Activated T-cell treated with anti-CD3 and anti-CD28 coated beads, Interleukin-2, amount 50 U/mL, for 24 hours (primary cell): ENCODE measurements at regions not wholly inside any gene's neighbourhood (a gene's known extent, or its start where the extent isn't known, plus 50 kb on each side); places are given as distances from the start of the nearest gene placed in this dataset.
A peak's percentile ranks its signal among the peaks of the same experiment; 100 is the strongest.

Experiments used
- DNase-seq: peaks from one replicate; pipeline ENCODE4 v3.0.0-alpha.2; 2020
- H3K27ac Mint-ChIP-seq: 2 replicates; pipeline ENCODE4 v1.8.0; 2020; ENCODE audit warnings: mild to moderate bottlenecking, mixed read lengths
- H3K27me3 Mint-ChIP-seq: 2 replicates; pipeline ENCODE4 v1.8.0; 2020; ENCODE audit warnings: mixed read lengths
- H3K36me3 Mint-ChIP-seq: 2 replicates; pipeline ENCODE4 v1.8.0; 2020; ENCODE audit warnings: low read depth, mixed read lengths
- H3K4me1 Mint-ChIP-seq: 2 replicates; pipeline ENCODE4 v1.8.0; 2020; ENCODE audit warnings: low read depth, mixed read lengths
- H3K4me3 Mint-ChIP-seq: 2 replicates; pipeline ENCODE4 v1.8.0; 2020; ENCODE audit warnings: mild to moderate bottlenecking, moderate library complexity, mixed read lengths
- H3K9me3 Mint-ChIP-seq: 2 replicates; pipeline ENCODE4 v1.8.0; 2020; ENCODE audit warnings: mixed read lengths

DNA sequence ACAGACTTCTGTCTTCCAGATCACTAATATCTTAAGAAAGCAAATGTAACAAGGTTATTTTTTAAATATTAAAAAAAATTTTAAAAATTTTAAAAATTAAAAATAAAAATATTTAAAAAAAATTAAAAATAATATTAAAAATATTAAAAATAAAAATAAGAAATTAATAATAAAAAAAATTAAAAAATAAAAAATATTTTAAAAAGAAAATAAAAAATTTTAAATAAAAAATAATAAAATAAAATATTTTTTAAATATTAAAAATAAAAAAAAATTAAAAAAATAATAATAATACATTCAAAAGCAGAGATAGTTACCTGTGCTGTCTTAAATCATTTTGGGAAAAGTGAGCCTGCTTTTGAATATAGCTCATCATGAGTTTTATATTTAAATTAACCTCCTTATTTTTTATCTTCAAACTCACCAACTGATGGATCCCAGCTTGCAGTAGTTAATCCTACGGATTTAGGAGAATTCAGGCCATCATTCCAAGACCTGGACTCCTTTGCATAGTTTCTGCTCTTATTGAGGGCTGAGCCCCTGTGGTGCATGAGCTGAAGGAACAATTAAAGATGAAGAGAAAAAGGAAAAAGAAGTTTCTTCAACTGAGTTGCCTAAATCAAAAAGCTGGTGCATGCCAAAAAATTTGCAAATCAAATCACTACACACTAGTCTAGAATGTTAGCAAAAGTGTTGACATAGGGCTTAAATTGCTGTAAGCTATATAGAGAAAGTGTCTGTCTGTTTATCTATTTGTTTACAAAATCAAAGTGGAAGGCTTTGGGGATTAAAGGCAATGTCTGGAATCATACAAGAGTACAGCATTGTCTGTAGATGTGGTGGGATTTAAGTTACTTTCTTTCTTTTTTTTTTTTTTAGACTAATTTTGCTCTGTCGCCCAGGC, 50.5 kb upstream of the ZNF438 start:
- Mint-ChIP-seq H3K9me3 (no peaks in the 10 kb centered on the region), H3K27me3 (no peaks in the 10 kb centered on the region), H3K27ac (no peak overlapping the region), H3K36me3 (no peaks in the 10 kb centered on the region), H3K4me1 (peaks cover 7% of the 10 kb centered on the region), H3K4me3 (no peak overlapping the region)
- no peak for DNase-seq

DNA sequence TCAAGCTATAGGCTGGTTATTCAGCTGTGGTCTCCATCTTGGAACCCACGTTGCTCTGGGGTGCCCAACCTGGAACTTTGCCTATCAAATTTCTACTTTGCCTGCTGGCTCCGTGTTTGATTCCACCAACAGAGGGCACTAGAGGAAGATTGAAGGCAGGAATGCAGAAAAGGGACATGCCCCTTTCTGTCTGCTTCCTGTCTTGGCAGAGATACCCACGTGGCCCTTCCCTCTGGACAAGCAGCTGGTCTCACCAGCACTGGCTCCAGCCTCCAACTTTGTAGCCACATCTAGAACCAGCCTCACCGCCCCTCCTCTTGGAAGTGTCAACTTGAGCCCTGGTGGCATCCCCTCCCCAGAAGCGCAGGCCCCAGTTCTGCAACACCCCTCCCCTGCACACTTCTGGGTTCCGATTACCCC, 52.1 kb upstream of the ZNF438 start:
- DNase-seq = peak; percentile 75
- Mint-ChIP-seq H3K27me3 (no peaks in the 10 kb centered on the region), H3K27ac (peak overlapping the region; percentile 66), H3K36me3 (no peaks in the 10 kb centered on the region), H3K4me3 (no peak overlapping the region), H3K9me3 (no peaks in the 10 kb centered on the region), H3K4me1 (peaks cover 7% of the 10 kb centered on the region)

DNA sequence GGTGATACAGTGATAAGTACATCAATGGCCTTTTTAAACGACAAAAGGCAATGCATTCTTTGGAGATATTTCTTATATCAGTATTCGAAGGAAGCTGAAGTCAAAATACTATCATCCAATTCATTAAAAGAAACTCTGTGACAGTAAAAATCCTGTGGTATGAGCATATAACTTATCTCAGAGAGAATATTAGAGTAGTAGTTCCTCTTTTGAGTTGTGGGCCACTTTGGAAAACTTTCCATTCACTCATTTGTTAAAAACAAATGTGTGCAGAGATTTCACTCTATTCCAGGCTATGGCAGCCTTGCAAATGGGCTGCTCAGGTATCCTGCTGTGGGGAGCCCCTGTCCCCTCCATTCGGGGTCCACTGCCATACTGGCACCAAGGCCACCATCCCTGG, 55.3 kb upstream of the ZNF438 start:
- peaks cover 11% of the 10 kb centered on the region for H3K4me1 Mint-ChIP-seq
- H3K9me3 Mint-ChIP-seq = no peaks in the 10 kb centered on the region
- H3K4me3 Mint-ChIP-seq = no peak overlapping the region
- no peak for DNase-seq
- H3K36me3 Mint-ChIP-seq = no peaks in the 10 kb centered on the region
- H3K27me3 Mint-ChIP-seq = no peaks in the 10 kb centered on the region
- H3K27ac Mint-ChIP-seq = no peak overlapping the region

DNA sequence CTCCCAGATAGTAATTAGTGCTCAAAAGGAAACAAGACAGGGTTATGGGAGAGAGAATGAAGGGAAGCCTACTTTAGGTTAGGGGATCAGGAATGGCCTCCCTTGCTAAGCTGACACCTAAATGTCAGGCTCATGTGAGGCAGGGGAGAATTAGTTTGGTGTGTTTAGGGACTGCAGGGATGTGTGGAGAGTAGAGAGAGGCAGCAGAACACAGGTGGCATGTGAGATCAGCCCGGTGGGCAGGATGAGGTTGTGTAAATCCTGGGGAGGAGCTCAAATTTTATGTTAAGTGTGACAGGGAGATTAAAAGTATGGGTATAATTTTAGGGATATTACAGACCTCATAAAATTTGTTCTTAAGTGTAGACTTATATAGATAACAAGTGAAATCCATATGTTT, 56.2 kb upstream of the ZNF438 start:
- H3K4me3 Mint-ChIP-seq = no peak overlapping the region
- no peak for DNase-seq
- no peaks in the 10 kb centered on the region for H3K9me3 Mint-ChIP-seq
- no peaks in the 10 kb centered on the region for H3K36me3 Mint-ChIP-seq
- no peak overlapping the region for H3K27ac Mint-ChIP-seq
- peaks cover 11% of the 10 kb centered on the region for H3K4me1 Mint-ChIP-seq
- no peaks in the 10 kb centered on the region for H3K27me3 Mint-ChIP-seq

DNA sequence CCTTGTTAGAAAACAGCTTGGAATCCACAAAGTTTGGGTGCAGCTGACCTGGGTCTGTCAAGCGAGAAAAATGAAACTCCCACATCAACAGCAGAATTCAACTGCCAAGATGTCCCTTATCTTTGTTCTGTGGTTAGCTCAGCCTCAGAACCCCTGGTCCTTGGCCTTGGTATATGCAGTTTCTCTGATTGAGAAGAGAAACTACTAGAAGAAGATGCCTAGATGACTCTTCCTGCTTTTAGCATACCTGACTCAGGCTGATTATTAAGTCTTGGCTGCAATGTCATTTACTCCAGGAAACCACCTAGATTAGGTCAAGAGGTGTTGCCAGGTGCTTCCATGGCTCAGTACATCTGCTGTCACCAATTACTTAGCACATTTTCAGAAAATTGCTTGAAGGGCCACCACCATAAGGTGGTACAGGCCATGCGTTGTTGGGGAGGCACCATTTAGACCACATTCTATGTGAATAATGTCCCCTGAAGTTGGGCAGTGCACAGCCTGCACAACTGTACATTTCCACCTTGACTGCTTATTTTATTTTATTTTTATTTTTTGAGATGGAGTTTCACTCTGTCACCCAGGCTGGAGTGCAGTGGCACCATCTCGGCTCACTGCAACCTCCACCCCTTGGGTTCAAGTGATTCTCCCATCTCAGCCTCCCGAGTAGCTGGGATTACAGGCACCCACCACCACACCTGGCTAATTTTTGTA, 59.4 kb upstream of the ZNF438 start:
- Mint-ChIP-seq H3K4me3 (no peak overlapping the region), H3K36me3 (no peaks in the 10 kb centered on the region)

DNA sequence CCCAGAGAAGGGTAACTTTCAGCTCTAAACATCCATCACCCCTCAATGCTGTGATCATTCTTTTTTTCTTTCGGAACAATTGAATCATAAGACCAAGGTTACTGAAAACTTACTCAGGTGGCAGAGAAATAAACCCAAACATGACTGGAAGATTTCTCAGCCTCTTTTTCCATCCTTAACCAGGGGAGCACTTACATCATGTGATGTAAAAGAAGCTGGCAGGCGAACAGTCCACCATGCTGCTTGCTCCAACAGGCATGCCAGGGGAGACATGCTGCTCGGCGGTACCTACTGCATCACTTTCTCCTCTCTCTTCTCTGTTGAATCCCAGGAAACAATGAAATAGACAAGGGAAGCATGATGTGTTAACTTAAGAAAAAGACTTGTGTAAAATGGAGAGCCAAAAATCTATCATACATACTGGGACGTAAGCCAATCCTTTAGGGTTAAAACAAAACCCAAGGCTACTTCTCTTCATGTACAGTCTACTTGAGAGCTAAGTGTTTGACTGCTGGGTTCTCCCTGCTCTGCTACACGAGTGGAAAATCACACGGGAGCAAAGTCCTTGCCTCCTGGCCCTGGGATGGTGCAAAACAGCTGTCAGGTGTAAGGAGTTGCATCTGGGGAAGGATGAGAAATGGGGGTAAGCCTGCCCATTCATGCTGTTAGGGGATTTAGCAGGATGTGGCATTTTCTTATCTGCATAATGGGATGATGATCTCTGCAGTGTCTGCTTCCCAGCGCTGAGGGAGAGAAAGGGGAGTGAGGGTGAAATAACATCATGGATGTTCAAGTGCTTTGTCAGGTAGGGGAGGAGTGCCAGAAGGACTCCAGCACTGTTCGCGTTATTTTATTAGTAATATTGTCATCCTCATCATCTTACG, 64.3 kb upstream of the ZNF438 start:
- DNase-seq = no peak
- Mint-ChIP-seq H3K4me1 (peaks cover 49% of the 10 kb centered on the region), H3K27me3 (no peaks in the 10 kb centered on the region), H3K27ac (peak overlapping the region; percentile 76), H3K9me3 (no peaks in the 10 kb centered on the region), H3K4me3 (no peak overlapping the region), H3K36me3 (no peaks in the 10 kb centered on the region)

More for the DNA sequence above, 59.4 kb upstream of the ZNF438 start:
- Mint-ChIP-seq H3K27ac (no peak overlapping the region), H3K27me3 (no peaks in the 10 kb centered on the region), H3K9me3 (no peaks in the 10 kb centered on the region), H3K4me1 (peaks cover 15% of the 10 kb centered on the region)
- no peak for DNase-seq

DNA sequence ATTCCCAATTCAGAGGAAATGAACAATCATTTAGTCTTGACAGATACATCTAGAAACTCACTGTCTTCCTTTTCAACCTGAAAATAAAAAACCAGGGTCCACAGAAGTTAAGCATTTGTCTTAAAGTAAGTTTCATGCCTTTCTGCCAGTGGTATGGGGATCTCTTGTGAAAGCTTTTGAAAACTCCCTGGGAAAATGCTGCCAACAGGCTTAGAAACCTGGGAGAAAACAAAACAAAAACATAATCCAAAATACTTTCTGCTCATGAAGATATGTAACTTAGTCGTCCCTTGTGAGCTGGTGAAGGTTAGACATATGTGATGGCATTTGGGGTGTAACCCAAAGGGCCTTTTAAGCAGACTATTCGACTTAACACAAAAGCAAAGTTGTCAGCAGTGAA, 66.4 kb upstream of the ZNF438 start:
- Mint-ChIP-seq H3K4me3 (no peak overlapping the region), H3K4me1 (peaks cover 63% of the 10 kb centered on the region), H3K27ac (no peak overlapping the region), H3K9me3 (no peaks in the 10 kb centered on the region), H3K27me3 (no peaks in the 10 kb centered on the region), H3K36me3 (no peaks in the 10 kb centered on the region)
- no peak for DNase-seq

DNA sequence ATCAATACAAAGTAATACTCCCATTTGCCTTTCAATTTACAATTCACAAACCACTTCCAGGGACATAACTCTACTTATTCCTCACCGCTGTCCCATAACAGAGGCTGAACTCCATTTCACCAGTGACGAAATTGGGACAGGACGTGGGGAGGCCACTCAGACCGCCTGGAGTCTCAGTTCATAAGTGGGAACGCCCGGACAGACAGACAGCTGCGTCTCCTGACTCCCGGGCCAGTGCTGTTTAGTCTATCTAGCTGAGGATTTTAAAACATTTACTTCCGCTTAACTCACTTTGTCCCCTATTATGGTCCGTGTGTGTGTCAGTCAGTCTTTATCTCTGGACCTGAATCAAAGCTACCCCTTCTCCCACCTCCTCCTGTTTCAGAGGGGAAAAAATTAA, 67.4 kb upstream of the ZNF438 start:
- H3K27me3 Mint-ChIP-seq = no peaks in the 10 kb centered on the region

DNA sequence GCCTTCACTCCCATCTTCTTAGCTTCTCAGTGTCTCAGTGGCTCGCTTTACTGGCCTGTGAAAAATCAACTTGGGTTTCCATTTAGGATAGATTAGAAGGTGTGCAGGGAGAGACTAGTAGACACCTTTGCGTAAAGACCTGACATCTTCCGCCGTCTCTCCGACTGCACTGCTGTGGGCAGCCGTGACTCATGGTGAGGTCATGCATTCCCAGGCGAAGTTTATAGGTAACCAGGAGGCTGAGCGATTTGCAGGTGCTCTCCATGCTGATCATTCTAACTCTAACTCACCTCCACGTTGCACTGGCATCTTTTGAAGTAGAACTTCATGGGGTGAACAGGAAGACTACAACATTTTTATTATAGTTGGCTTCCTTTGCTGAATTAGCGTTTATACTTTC, 68.0 kb upstream of the ZNF438 start:
- Mint-ChIP-seq H3K4me1 (peaks cover 71% of the 10 kb centered on the region), H3K9me3 (no peaks in the 10 kb centered on the region), H3K27me3 (no peaks in the 10 kb centered on the region), H3K27ac (peak overlapping the region; percentile 88), H3K36me3 (no peaks in the 10 kb centered on the region), H3K4me3 (no peak overlapping the region)
- peak; percentile 52 for DNase-seq

More for the DNA sequence above, 67.4 kb upstream of the ZNF438 start:
- Mint-ChIP-seq H3K36me3 (no peaks in the 10 kb centered on the region), H3K4me1 (peaks cover 65% of the 10 kb centered on the region), H3K9me3 (no peaks in the 10 kb centered on the region), H3K27ac (no peak overlapping the region), H3K4me3 (no peak overlapping the region)
- DNase-seq = no peak

DNA sequence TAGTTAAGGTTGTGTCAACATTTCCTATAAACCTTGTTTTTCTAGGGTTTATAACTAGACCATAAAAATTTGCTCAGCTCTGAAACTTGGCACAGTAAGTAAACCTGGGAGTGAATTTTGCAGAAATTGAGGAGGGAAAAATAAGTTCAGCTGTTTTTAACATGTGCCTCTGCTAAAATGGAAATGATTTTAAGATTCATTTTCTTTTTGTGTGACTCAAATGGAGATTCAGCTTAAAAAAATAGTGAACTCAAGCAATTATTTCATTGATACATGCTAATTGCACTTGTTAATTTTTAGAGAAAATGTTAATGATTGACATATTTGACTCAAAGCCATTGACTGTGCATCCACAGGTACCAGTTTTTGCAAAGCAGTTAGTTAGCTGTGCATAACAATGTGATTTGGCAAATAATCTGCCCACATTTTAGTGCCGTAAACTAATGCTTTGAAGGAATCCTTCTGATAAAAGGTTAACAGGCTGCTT, 68.5 kb upstream of the ZNF438 start:
- Mint-ChIP-seq H3K27me3 (no peaks in the 10 kb centered on the region), H3K27ac (peak overlapping the region; percentile 89), H3K4me1 (peaks cover 71% of the 10 kb centered on the region), H3K36me3 (no peaks in the 10 kb centered on the region), H3K9me3 (no peaks in the 10 kb centered on the region), H3K4me3 (peak overlapping the region; percentile 33)
- no peak for DNase-seq

DNA sequence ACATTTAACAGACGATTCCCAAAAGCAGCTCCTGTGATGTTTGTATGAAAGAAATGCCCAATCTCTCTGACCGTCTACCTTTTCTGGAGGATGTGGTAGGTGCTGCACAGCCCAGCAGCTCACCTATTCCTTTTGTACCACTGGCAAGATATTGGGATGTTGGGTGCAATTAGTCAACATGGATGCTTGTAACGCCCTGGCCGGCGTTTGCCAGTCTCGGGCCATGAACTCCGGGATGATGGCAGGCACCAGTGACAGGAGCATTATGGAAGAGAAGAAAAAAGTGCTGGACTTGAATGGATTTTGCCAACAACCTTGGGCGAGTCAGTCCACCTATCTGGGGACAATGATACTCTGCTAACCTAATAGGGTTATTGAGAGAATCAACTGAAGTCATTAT, 69.0 kb upstream of the ZNF438 start:
- no peak for DNase-seq
- H3K27me3 Mint-ChIP-seq = no peaks in the 10 kb centered on the region
- H3K36me3 Mint-ChIP-seq = no peaks in the 10 kb centered on the region
- H3K9me3 Mint-ChIP-seq = no peaks in the 10 kb centered on the region
- peak overlapping the region; percentile 53 for H3K4me3 Mint-ChIP-seq
- H3K27ac Mint-ChIP-seq = peak overlapping the region; percentile 89
- H3K4me1 Mint-ChIP-seq = peaks cover 68% of the 10 kb centered on the region

DNA sequence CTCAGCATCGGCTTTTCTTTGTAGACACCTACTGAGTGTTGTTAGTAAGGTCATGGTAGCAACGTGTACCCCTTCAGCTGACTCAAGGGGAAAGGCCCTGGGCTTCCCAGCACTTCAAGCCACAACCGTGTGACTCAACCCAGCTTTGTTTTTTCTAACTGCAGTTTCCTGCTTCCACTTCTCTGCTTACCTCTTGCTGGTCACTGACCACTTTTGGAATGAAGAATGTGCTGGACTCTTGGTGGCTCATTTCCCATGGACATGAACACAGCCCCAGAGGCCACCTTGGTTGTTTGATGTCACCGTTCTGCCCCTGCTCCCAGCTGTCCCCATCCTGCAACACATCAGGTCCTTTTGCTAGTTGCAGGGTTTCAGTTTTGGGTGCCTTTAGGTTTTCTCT, 69.5 kb upstream of the ZNF438 start:
- peak; percentile 72 for DNase-seq
- H3K4me1 Mint-ChIP-seq = peaks cover 64% of the 10 kb centered on the region
- peak overlapping the region; percentile 89 for H3K27ac Mint-ChIP-seq
- H3K9me3 Mint-ChIP-seq = no peaks in the 10 kb centered on the region
- peak overlapping the region; percentile 53 for H3K4me3 Mint-ChIP-seq
- no peaks in the 10 kb centered on the region for H3K27me3 Mint-ChIP-seq
- H3K36me3 Mint-ChIP-seq = no peaks in the 10 kb centered on the region

DNA sequence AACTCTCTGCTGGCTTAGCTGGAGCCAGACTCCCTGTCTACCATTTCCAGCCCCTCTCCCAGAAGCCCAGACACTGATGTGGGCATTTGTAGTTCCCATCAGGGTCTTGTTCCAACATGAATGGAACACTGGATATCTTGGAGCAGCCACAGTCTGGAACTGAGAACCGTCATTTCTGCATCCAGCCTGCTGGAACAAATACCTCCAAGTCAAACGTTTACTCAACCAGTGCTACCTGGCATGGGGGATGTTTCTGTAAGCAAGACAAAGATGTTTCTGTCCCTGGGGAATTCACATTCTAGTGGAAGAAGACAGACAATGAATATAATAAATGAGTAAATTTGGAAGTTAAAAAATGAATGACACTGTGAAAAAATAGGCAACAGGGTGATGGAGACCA, 70.8 kb upstream of the ZNF438 start:
- peak overlapping the region; percentile 41 for H3K27ac Mint-ChIP-seq
- H3K4me1 Mint-ChIP-seq = peaks cover 56% of the 10 kb centered on the region
- no peaks in the 10 kb centered on the region for H3K36me3 Mint-ChIP-seq
- DNase-seq = no peak
- H3K27me3 Mint-ChIP-seq = no peaks in the 10 kb centered on the region
- no peak overlapping the region for H3K4me3 Mint-ChIP-seq
- no peaks in the 10 kb centered on the region for H3K9me3 Mint-ChIP-seq

DNA sequence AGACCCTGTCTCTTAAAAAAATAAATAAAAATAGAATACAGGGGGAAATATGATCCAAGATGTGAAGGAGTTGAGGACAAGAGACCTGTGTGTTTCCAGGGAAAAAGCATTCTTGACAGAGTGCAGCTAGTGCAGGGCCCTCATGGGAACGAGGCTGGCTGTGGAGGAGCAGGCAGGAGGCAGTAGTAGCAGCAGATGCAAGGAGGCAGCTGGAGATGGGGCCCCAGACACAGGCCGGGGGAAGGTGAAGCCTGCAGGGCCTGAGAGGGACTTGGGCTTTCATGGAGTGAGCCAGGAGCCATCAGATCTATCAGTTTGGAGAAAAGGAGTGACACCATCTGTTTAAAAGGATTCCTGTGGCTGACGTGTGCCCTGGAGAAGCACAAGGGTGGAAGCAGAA, 71.4 kb upstream of the ZNF438 start:
- H3K36me3 Mint-ChIP-seq = no peaks in the 10 kb centered on the region
- H3K4me1 Mint-ChIP-seq = peaks cover 55% of the 10 kb centered on the region
- H3K4me3 Mint-ChIP-seq = no peak overlapping the region
- no peak for DNase-seq
- peak overlapping the region; percentile 14 for H3K27ac Mint-ChIP-seq
- no peaks in the 10 kb centered on the region for H3K27me3 Mint-ChIP-seq
- no peaks in the 10 kb centered on the region for H3K9me3 Mint-ChIP-seq
